WTC11 (cell line): ENCODE measurements at regions not wholly inside any gene's neighbourhood (a gene's known extent, or its start where the extent isn't known, plus 50 kb on each side); places are given as distances from the start of the nearest gene placed in this dataset.
A peak's percentile ranks its signal among the peaks of the same experiment; 100 is the strongest.

Source experiments
- ATAC-seq: fragments of 200-7000 bp; cut with Tn5 transposase; 2 replicates; pipeline ENCODE4 v1.10.0; 2021; ENCODE audit warnings: mild to moderate bottlenecking, moderate library complexity
- CTCF ChIA-PET: fragments of 300-600 bp; sonication (Branson Sonifier 250); formaldehyde crosslinking; loops from one replicate; lab custom pipeline; 2021; ENCODE audit warnings: antibody characterized with exemption; lab: Charles Lee
- POLR2A ChIA-PET: fragments of 350-600 bp; sonication (Branson Sonifier 250); formaldehyde crosslinking; loops from one replicate; lab custom pipeline; 2021; ENCODE audit warnings: antibody characterized with exemption; lab: Charles Lee
- DNase-seq: peaks from one replicate; pipeline ENCODE4 v3.0.0; 2021; ENCODE audit warnings: low spot score
- H3K27ac Mint-ChIP-seq: 2 replicates; pipeline ENCODE4 v1.8.0; 2021; ENCODE audit warnings: mixed read lengths
- H3K27me3 Mint-ChIP-seq: 2 replicates; pipeline ENCODE4 v1.8.0; 2021; ENCODE audit warnings: low read depth, mild to moderate bottlenecking, moderate library complexity, mixed read lengths
- H3K36me3 Mint-ChIP-seq: 2 replicates; pipeline ENCODE4 v1.8.0; 2021; ENCODE audit warnings: mixed read lengths
- H3K4me1 Mint-ChIP-seq: 2 replicates; pipeline ENCODE4 v1.8.0; 2022; ENCODE audit warnings: mixed read lengths
- H3K4me3 Mint-ChIP-seq: 2 replicates; pipeline ENCODE4 v1.8.0; 2021; ENCODE audit warnings: mild to moderate bottlenecking, moderate library complexity, mixed read lengths
- H3K9me3 Mint-ChIP-seq: 2 replicates; pipeline ENCODE4 v1.8.0; 2021; ENCODE audit warnings: mixed read lengths
- CBFB ChIP-seq: sonication (generic); formaldehyde crosslinking; IDR thresholded peaks from 2 replicates; pipeline ENCODE4 v1.8.1; 2022; ENCODE audit warnings: mild to moderate bottlenecking, low read depth, missing genetic modification reagents
- ESRRA ChIP-seq: sonication (generic); formaldehyde crosslinking; IDR thresholded peaks from 2 replicates; pipeline ENCODE4 v1.8.1; 2022; ENCODE audit warnings: mild to moderate bottlenecking, missing genetic modification reagents, borderline replicate concordance
- ETV6 ChIP-seq: sonication (generic); formaldehyde crosslinking; IDR thresholded peaks from 2 replicates; pipeline ENCODE4 v1.8.1; 2022; ENCODE audit warnings: mild to moderate bottlenecking, missing genetic modification reagents
- FOXJ3 ChIP-seq: sonication (generic); formaldehyde crosslinking; IDR thresholded peaks from 2 replicates; pipeline ENCODE4 v1.9.0; 2021; ENCODE audit warnings: missing genetic modification reagents, mild to moderate bottlenecking, borderline replicate concordance
- IRF2 ChIP-seq: sonication (generic); formaldehyde crosslinking; IDR thresholded peaks from 2 replicates; pipeline ENCODE4 v1.8.0; 2022; ENCODE audit warnings: low read depth, missing genetic modification reagents, borderline replicate concordance
- NFATC4 ChIP-seq: fragments of 250-450 bp; sonication (Bioruptor Pico); IDR thresholded peaks from 2 replicates; pipeline ENCODE4 v1.9.0; 2021; ENCODE audit warnings: mild to moderate bottlenecking
- SMAD3 ChIP-seq: sonication (generic); formaldehyde crosslinking; IDR thresholded peaks from 2 replicates; pipeline ENCODE4 v1.8.0; 2022; ENCODE audit warnings: missing genetic modification reagents, mild to moderate bottlenecking, borderline replicate concordance
- TCF7 ChIP-seq: sonication (generic); formaldehyde crosslinking; IDR thresholded peaks from 2 replicates; pipeline ENCODE4 v1.8.0; 2022; ENCODE audit warnings: mild to moderate bottlenecking, low read depth, missing genetic modification reagents, moderate library complexity
- TEAD1 ChIP-seq: sonication (generic); formaldehyde crosslinking; IDR thresholded peaks from 2 replicates; pipeline ENCODE4 v1.8.0; 2022; ENCODE audit warnings: mild to moderate bottlenecking, missing genetic modification reagents
- TEAD4 ChIP-seq: sonication (generic); formaldehyde crosslinking; IDR thresholded peaks from 2 replicates; pipeline ENCODE4 v1.8.0; 2022; ENCODE audit warnings: mild to moderate bottlenecking, missing genetic modification reagents
- ZNF121 ChIP-seq: sonication (generic); formaldehyde crosslinking; IDR thresholded peaks from 2 replicates; pipeline ENCODE4 v1.8.0; 2023; ENCODE audit warnings: missing genetic modification reagents
- ZNF219 ChIP-seq: sonication (generic); formaldehyde crosslinking; IDR thresholded peaks from 2 replicates; pipeline ENCODE4 v1.8.0; 2023; ENCODE audit warnings: missing genetic modification reagents, mild to moderate bottlenecking, borderline replicate concordance
- ZNF532 ChIP-seq: fragments of 250-450 bp; sonication (Bioruptor Pico); IDR thresholded peaks from 2 replicates; pipeline ENCODE4 v1.9.0; 2021; ENCODE audit warnings: mild to moderate bottlenecking, borderline replicate concordance
- ZNF671 ChIP-seq: fragments of 250-450 bp; sonication (Bioruptor Pico); IDR thresholded peaks from 2 replicates; pipeline ENCODE4 v1.8.0; 2021; ENCODE audit warnings: mild to moderate bottlenecking
- ZSCAN18 ChIP-seq: fragments of 250-450 bp; sonication (Bioruptor Pico); IDR thresholded peaks from 2 replicates; pipeline ENCODE4 v2.1.2; 2022; ENCODE audit warnings: mild to moderate bottlenecking, moderate library complexity
- TF ChIP-seq, protein P1 (sequence below): sonication (generic); formaldehyde crosslinking; IDR thresholded peaks from 2 replicates; pipeline ENCODE4 v1.8.0; 2022; ENCODE audit warnings: mild to moderate bottlenecking, missing genetic modification reagents
- TF ChIP-seq, protein P2 (sequence below): sonication (generic); formaldehyde crosslinking; IDR thresholded peaks from 2 replicates; pipeline ENCODE4 v1.8.0; 2022; ENCODE audit warnings: missing genetic modification reagents
- TF ChIP-seq, protein P3 (sequence below): sonication (generic); formaldehyde crosslinking; IDR thresholded peaks from 2 replicates; pipeline ENCODE4 v1.8.1; 2022; ENCODE audit warnings: low read depth, mild to moderate bottlenecking, moderate library complexity, missing genetic modification reagents, borderline replicate concordance

DNA sequence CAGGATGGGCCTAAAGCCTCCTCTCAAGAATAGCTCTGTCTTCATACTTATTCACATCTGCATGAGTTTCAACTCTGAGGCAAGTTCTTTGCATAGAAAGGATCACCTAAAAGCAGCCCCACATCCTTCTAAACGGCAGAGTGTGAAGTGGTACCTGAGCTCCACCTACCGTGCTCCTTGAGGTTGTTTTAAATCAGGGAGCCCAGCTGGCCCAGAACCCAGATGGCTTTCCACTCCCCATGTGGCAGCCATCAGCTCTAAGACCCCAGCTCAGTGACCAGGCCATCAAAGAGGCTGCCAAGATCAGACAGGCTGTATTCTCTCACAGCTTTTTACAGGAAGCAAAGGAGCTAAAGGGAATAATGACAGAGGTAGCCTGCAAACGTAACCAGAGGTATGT lies 299.3 kb downstream of the RASEF start:
- CTCF ChIA-PET: interaction anchor here (0.6 to 1.7 kb wide), 15 partner anchors 13 to 1241 kb away, joined by 3 to 28 read pairs (median 3); no protein-coding TSS in a partner anchor
- H3K36me3 Mint-ChIP-seq: peaks cover 38% of the 10 kb centered on the region
- peak; percentile 98 for ATAC-seq
- POLR2A ChIA-PET: no interaction called here
- peak; percentile 47 for DNase-seq
- H3K27me3 Mint-ChIP-seq: no peaks in the 10 kb centered on the region
- H3K27ac Mint-ChIP-seq: no peak overlapping the region
- peaks cover 22% of the 10 kb centered on the region for H3K9me3 Mint-ChIP-seq
- H3K4me1 Mint-ChIP-seq: peaks cover 22% of the 10 kb centered on the region
- H3K4me3 Mint-ChIP-seq: no peak overlapping the region
- TF ChIP-seq ETV6 (CRISPR knock-in tag) (0 out of 2 replicates have a peak, but pooled peaks have one; percentile 24), ZNF121 (CRISPR knock-in tag) (0 out of 2 replicates have a peak, but pooled peaks have one; percentile 47), SMAD3 (CRISPR knock-in tag) (no peak), TEAD1 (CRISPR knock-in tag) (peak; percentile 25; the same call in 1 of the 2 replicates)
- TF ChIP-seq, protein P1, sequence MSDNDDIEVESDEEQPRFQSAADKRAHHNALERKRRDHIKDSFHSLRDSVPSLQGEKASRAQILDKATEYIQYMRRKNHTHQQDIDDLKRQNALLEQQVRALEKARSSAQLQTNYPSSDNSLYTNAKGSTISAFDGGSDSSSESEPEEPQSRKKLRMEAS (CRISPR knock-in tag): 0 out of 2 replicates have a peak, but pooled peaks have one; percentile 20

GRCh38 chr9:82764061-82764668 lies 298.8 kb downstream of the RASEF start:
- ATAC-seq (no peak), DNase-seq (no peak)
- peaks cover 22% of the 10 kb centered on the region for H3K4me1 Mint-ChIP-seq
- no peak overlapping the region for H3K27ac Mint-ChIP-seq
- ChIA-PET POLR2A (no interaction called here), CTCF (interaction anchor here (0.6 to 1.7 kb wide), 12 partner anchors 14 to 1242 kb away, joined by 3 to 28 read pairs (median 4); no protein-coding TSS in a partner anchor)
- no peaks in the 10 kb centered on the region for H3K27me3 Mint-ChIP-seq
- H3K9me3 Mint-ChIP-seq: peaks cover 19% of the 10 kb centered on the region
- no peak for TF ChIP-seq FOXJ3
- no peak for TF ChIP-seq NFATC4 (CRISPR knock-in tag)
- TF ChIP-seq ESRRA (CRISPR knock-in tag): no peak
- no peak for TF ChIP-seq ZNF219 (CRISPR knock-in tag)
- no peak for TF ChIP-seq ZNF532 (CRISPR knock-in tag)
- TF ChIP-seq IRF2 (CRISPR knock-in tag): no peak
- TF ChIP-seq TEAD4 (CRISPR knock-in tag): no peak
- TF ChIP-seq ZSCAN18: no peak
- no peak for TF ChIP-seq CBFB
- no peak for TF ChIP-seq TCF7 (CRISPR knock-in tag)
- TF ChIP-seq ZNF671: no peak
- TF ChIP-seq, protein P2, sequence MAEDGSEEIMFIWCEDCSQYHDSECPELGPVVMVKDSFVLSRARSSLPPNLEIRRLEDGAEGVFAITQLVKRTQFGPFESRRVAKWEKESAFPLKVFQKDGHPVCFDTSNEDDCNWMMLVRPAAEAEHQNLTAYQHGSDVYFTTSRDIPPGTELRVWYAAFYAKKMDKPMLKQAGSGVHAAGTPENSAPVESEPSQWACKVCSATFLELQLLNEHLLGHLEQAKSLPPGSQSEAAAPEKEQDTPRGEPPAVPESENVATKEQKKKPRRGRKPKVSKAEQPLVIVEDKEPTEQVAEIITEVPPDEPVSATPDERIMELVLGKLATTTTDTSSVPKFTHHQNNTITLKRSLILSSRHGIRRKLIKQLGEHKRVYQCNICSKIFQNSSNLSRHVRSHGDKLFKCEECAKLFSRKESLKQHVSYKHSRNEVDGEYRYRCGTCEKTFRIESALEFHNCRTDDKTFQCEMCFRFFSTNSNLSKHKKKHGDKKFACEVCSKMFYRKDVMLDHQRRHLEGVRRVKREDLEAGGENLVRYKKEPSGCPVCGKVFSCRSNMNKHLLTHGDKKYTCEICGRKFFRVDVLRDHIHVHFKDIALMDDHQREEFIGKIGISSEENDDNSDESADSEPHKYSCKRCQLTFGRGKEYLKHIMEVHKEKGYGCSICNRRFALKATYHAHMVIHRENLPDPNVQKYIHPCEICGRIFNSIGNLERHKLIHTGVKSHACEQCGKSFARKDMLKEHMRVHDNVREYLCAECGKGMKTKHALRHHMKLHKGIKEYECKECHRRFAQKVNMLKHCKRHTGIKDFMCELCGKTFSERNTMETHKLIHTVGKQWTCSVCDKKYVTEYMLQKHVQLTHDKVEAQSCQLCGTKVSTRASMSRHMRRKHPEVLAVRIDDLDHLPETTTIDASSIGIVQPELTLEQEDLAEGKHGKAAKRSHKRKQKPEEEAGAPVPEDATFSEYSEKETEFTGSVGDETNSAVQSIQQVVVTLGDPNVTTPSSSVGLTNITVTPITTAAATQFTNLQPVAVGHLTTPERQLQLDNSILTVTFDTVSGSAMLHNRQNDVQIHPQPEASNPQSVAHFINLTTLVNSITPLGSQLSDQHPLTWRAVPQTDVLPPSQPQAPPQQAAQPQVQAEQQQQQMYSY (CRISPR knock-in tag): no peak
- TF ChIP-seq, protein P3, sequence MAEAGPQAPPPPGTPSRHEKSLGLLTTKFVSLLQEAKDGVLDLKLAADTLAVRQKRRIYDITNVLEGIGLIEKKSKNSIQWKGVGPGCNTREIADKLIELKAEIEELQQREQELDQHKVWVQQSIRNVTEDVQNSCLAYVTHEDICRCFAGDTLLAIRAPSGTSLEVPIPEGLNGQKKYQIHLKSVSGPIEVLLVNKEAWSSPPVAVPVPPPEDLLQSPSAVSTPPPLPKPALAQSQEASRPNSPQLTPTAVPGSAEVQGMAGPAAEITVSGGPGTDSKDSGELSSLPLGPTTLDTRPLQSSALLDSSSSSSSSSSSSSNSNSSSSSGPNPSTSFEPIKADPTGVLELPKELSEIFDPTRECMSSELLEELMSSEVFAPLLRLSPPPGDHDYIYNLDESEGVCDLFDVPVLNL (CRISPR knock-in tag): no peak
- peaks cover 38% of the 10 kb centered on the region for H3K36me3 Mint-ChIP-seq
- no peak overlapping the region for H3K4me3 Mint-ChIP-seq
